AG09309 (cell line): ENCODE measurements at regions not wholly inside any gene's neighbourhood (a gene's known extent, or its start where the extent isn't known, plus 50 kb on each side); places are given as distances from the start of the nearest gene placed in this dataset.
"Not testable (repeated sequence)": the region's sequence is repeated elsewhere in the genome, so short reads cannot be mapped to it uniquely, and the experiment has no call there.

Experiments
- DNase-seq: peaks from one replicate; pipeline ENCODE4 v3.0.0-alpha.2; 2010; ENCODE audit warnings: low read depth
- H3K4me3 ChIP-seq: 2 replicates; pipeline ENCODE4 v1.5.1; 2011; ENCODE audit warnings: mild to moderate bottlenecking, low read depth, low read length, moderate library complexity; ENCODE audit not compliant: control insufficient read depth
- TF ChIP-seq, protein P1 (sequence below): IDR thresholded peaks from 2 replicates; pipeline ENCODE4 v1.5.1; 2011; ENCODE audit warnings: mild to moderate bottlenecking, low read depth, low read length, inconsistent platforms; ENCODE audit not compliant: insufficient read depth, control insufficient read depth; ENCODE audit errors: missing control alignments

- TF ChIP-seq, protein P1, sequence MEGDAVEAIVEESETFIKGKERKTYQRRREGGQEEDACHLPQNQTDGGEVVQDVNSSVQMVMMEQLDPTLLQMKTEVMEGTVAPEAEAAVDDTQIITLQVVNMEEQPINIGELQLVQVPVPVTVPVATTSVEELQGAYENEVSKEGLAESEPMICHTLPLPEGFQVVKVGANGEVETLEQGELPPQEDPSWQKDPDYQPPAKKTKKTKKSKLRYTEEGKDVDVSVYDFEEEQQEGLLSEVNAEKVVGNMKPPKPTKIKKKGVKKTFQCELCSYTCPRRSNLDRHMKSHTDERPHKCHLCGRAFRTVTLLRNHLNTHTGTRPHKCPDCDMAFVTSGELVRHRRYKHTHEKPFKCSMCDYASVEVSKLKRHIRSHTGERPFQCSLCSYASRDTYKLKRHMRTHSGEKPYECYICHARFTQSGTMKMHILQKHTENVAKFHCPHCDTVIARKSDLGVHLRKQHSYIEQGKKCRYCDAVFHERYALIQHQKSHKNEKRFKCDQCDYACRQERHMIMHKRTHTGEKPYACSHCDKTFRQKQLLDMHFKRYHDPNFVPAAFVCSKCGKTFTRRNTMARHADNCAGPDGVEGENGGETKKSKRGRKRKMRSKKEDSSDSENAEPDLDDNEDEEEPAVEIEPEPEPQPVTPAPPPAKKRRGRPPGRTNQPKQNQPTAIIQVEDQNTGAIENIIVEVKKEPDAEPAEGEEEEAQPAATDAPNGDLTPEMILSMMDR: no peak
- DNase-seq: no peak
- no peak overlapping the region for H3K4me3 ChIP-seq
Observed at GRCh38 chr17:77622647-77623046, 335.9 kb upstream of the TNRC6C start.

- DNase-seq, H3K4me3 ChIP-seq: not testable (repeated sequence)
Observed at GRCh38 chr17:77623321-77623720, 335.2 kb upstream of the TNRC6C start.

GRCh38 chr17:77628035-77628434, 330.5 kb upstream of the TNRC6C start:
- H3K4me3 ChIP-seq: no peak overlapping the region
- TF ChIP-seq, protein P1: no peak
- no peak for DNase-seq

GRCh38 chr17:77629284-77629683, 329.2 kb upstream of the TNRC6C start:
- not testable (repeated sequence) for DNase-seq, H3K4me3 ChIP-seq

- no peak overlapping the region for H3K4me3 ChIP-seq
- TF ChIP-seq, protein P1: no peak
Observed at GRCh38 chr17:77631307-77631706, 327.2 kb upstream of the TNRC6C start.

DNA sequence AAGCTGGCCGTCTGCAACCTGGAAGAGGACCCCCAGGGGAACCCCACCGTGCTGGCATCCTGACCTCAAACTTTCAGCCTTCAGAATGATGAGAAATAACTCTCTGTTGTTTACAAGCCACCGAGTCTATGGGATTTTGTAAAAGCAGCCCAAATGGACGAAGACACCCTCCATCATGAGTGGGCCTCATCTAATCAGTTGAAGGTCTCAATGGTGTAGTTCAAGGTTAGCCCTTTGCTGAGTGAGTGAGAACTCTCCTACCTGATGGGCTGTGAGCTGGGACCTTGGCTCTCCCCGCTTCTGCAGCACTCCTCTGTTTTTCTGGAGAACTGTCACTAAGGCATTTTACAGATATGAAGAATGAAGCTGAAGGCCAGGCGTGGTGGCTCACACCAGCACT, 325.9 kb upstream of the TNRC6C start:
- TF ChIP-seq, protein P1: no peak
- no peak for DNase-seq
- no peak overlapping the region for H3K4me3 ChIP-seq

More at GRCh38 chr17:77631307-77631706, 327.2 kb upstream of the TNRC6C start:
- DNase-seq: no peak

DNA sequence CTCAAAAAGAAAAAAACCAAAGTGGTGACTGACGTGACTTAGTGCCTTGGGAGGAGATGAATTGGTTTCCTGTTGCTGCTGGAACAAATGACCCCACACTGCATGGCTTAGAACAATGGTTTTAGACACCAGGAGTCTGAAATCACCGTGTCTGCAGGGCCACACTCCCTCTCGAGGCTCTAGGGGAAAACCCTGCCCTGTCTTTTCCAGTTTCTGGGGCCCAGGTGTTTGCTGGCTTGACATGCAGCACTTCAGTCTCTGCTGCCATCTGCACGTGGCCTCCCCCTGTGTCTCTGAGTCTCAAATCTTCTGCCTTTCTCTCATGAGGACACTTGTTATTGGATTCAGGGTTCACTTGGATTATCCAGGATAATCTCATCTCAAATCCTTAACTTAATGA, 323.8 kb upstream of the TNRC6C start:
- TF ChIP-seq, protein P1: no peak
- H3K4me3 ChIP-seq: no peak overlapping the region
- DNase-seq: no peak

DNA sequence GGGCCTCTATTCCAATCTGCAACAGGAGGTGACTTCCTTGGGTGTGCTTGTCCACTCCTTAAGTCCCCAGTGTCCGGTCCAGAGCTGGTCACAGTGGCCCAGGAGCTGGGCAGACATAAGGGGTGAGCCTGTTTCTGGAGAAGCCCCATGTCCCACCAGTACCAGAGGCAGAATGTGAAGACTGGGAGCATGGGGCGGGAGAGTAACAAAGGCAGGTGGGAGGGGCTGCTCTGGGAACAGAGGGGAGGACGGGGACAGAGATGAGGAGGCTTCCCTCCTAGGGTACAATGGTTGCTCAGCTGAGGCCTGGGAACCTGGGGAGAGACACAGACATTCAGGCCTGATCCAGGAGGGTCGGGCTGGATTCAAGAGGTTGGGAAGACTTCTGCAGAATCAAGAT, 323.3 kb upstream of the TNRC6C start:
- TF ChIP-seq, protein P1: no peak
- no peak for DNase-seq
- H3K4me3 ChIP-seq: no peak overlapping the region

DNA sequence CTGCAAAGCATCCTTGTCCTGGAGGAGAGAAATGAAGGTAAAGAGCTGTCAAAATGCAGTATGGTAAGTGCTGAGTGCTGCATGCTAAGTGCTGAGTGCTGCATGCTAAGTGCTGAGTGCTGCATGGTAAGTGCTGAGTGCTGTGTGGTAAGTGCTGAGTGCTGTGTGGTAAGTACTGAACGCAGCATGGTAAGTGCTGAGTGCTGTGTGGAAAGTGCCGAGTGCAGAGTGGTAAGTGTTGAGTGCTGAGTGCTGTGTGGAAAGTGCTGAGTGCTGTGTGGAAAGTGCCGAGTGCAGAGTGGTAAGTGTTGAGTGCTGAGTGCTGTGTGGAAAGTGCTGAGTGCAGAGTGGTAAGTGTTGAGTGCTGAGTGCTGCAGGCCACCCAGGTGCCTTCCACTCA, 322.7 kb upstream of the TNRC6C start:
- not testable (repeated sequence) for H3K4me3 ChIP-seq, DNase-seq
